ENCODE measurements at regions not wholly inside any gene's neighbourhood (a gene's known extent, or its start where the extent isn't known, plus 50 kb on each side); places are given as distances from the start of the nearest gene placed in this dataset.

- Histone ChIP-seq H3K9me2 (no peaks in the 10 kb centered on the region), H3K9me3 (no peaks in the 10 kb centered on the region), H2AFZ (ENCODE audit: low read depth) (no peak overlapping the region), H3K36me3 (replicated peaks in 1 of 2; ENCODE audit: control insufficient read depth in 1 of 2, insufficient read depth in 2 of 2, low read length in 1 of 2) (no peaks in the 10 kb centered on the region), H3K4me2 (no peak overlapping the region), H3K27ac (ENCODE audit: low read depth in 2 of 2, low read length in 1 of 2) (no peak overlapping the region), H3K4me1 (ENCODE audit: control insufficient read depth in 1 of 2, insufficient read depth in 2 of 2, low read depth in 1 of 2, low read length in 1 of 2) (no peaks in the 10 kb centered on the region), H3F3A (replicated peaks; ENCODE audit: insufficient read depth) (no peaks in the 10 kb centered on the region), H3K79me2 (ENCODE audit: insufficient read depth) (no peaks in the 10 kb centered on the region), H3K27me3 (ENCODE audit: insufficient read depth) (no peaks in the 10 kb centered on the region; the same call in 1 of the 2 replicates), H4K20me1 (ENCODE audit: insufficient read depth) (no peaks in the 10 kb centered on the region), H3K4me3 (ENCODE audit: low read depth in 2 of 2, low read length in 1 of 2) (no peak overlapping the region), H3K9ac (no peak overlapping the region)
- 55% methylated on average over 2 of the region's 2 CpGs for WGBS (ENCODE audit: low lambda C conversion rate)
- ChIA-PET CTCF (interaction anchor here (1.5 kb wide), 1 partner anchor 15 kb away, joined by 3 read pairs; no protein-coding TSS in a partner anchor), POLR2A (no interaction called here)
- no peak for TF ChIP-seq NFIC (IDR thresholded peaks at IDR 0.05; ENCODE audit: borderline replicate concordance)
- no peak for TF ChIP-seq REST (IDR thresholded peaks at IDR 0.05; ENCODE audit: low read depth, low read length)
- TF ChIP-seq SMC3 (IDR thresholded peaks at IDR 0.05; ENCODE audit: low read depth, low read length) = no peak
- no peak for TF ChIP-seq GABPA (IDR thresholded peaks at IDR 0.05; ENCODE audit: low read depth)
- no peak for TF ChIP-seq MAX (IDR thresholded peaks at IDR 0.05; ENCODE audit: low read depth)
- no peak for TF ChIP-seq GATA2 (CRISPR knock-in tag; IDR thresholded peaks at IDR 0.05)
- TF ChIP-seq IRF3 (IDR thresholded peaks at IDR 0.05; ENCODE audit: low read depth, low read length) = no peak
- TF ChIP-seq TAF1 (IDR thresholded peaks at IDR 0.05; ENCODE audit: borderline replicate concordance, low read depth, low read length) = no peak
- no peak for TF ChIP-seq USF1 (IDR thresholded peaks at IDR 0.05; ENCODE audit: borderline replicate concordance, low read depth)
- TF ChIP-seq YY1 (IDR thresholded peaks at IDR 0.05; ENCODE audit: low read depth) = no peak
- no peak for TF ChIP-seq POLR2AphosphoS5 (IDR thresholded peaks at IDR 0.05; ENCODE audit: low read depth, low read length)
- no peak for TF ChIP-seq EP300 (IDR thresholded peaks at IDR 0.05; ENCODE audit: borderline replicate concordance in 1 of 2, low read depth in 1 of 2, low read length in 1 of 2)
- TF ChIP-seq MXI1 (IDR thresholded peaks at IDR 0.05; ENCODE audit: low read depth, low read length) = no peak
- TF ChIP-seq FOSL2 (IDR thresholded peaks at IDR 0.05; ENCODE audit: borderline replicate concordance, low read depth) = no peak
- no peak for TF ChIP-seq RFX5 (IDR thresholded peaks at IDR 0.05; ENCODE audit: low read length)
- TF ChIP-seq SIN3A (IDR thresholded peaks at IDR 0.05; ENCODE audit: borderline replicate concordance, low read depth, low read length) = no peak
- TF ChIP-seq NRF1 (IDR thresholded peaks at IDR 0.05; ENCODE audit: low read depth, low read length) = no peak
- no peak for TF ChIP-seq ZBTB33 (IDR thresholded peaks at IDR 0.05; ENCODE audit: borderline replicate concordance, low read depth)
- no peak for TF ChIP-seq RXRA (IDR thresholded peaks at IDR 0.05; ENCODE audit: borderline replicate concordance, low read depth)
- TF ChIP-seq EZH2phosphoT487 (IDR thresholded peaks at IDR 0.05; ENCODE audit: borderline replicate concordance, low read depth) = no peak
- no peak for DNase-seq
Observed at GRCh38 chr5:68380078-68380477, 164.5 kb downstream of the PIK3R1 start.
